ENCODE measurements at regions not wholly inside any gene's neighbourhood (a gene's known extent, or its start where the extent isn't known, plus 50 kb on each side); places are given as distances from the start of the nearest gene placed in this dataset.
"Not testable (repeated sequence)": the region's sequence is repeated elsewhere in the genome, so short reads cannot be mapped to it uniquely, and the experiment has no call there.

GRCh38 chr5:100232736-100233135 lies 302.4 kb upstream of the FAM174A start:
- no peak for DNase-seq (ENCODE audit: low read depth)

GRCh38 chr5:100188778-100189177 lies 346.4 kb upstream of the FAM174A start:
- DNase-seq (ENCODE audit: low read depth): no peak

GRCh38 chr5:100188339-100188738 lies 346.8 kb upstream of the FAM174A start:
- no peak for DNase-seq (ENCODE audit: low read depth)

- DNase-seq (ENCODE audit: low read depth): no peak
These were observed 349.0 kb upstream of the FAM174A start for GRCh38 chr5:100186181-100186580.

GRCh38 chr5:100182402-100182801 lies 352.8 kb upstream of the FAM174A start:
- no peak for DNase-seq (ENCODE audit: low read depth)

- no peak for DNase-seq (ENCODE audit: low read depth)
These were observed 359.8 kb upstream of the FAM174A start for GRCh38 chr5:100175346-100175745.

GRCh38 chr5:100165309-100165708 lies 369.9 kb upstream of the FAM174A start:
- no peak for DNase-seq (ENCODE audit: low read depth)

GRCh38 chr5:100161868-100162267 lies 373.3 kb upstream of the FAM174A start:
- no peak for DNase-seq (ENCODE audit: low read depth)

GRCh38 chr5:100157066-100157465 lies 378.1 kb upstream of the FAM174A start:
- DNase-seq (ENCODE audit: low read depth): no peak

- DNase-seq (ENCODE audit: low read depth): no peak
These were observed 386.9 kb upstream of the FAM174A start for GRCh38 chr5:100148239-100148638.

- no peak for DNase-seq (ENCODE audit: low read depth)
These were observed 392.6 kb upstream of the FAM174A start for GRCh38 chr5:100142607-100143006.

GRCh38 chr5:100131161-100131560 lies 404.0 kb upstream of the FAM174A start:
- no peak for DNase-seq (ENCODE audit: low read depth)

- DNase-seq (ENCODE audit: low read depth): no peak
These were observed 404.9 kb upstream of the FAM174A start for GRCh38 chr5:100130307-100130706.

GRCh38 chr5:100119903-100120302 lies 415.3 kb upstream of the FAM174A start:
- no peak for DNase-seq (ENCODE audit: low read depth)

GRCh38 chr5:100110497-100110896 lies 424.7 kb upstream of the FAM174A start:
- no peak for DNase-seq (ENCODE audit: low read depth)

- no peak for DNase-seq (ENCODE audit: low read depth)
These were observed 426.3 kb upstream of the FAM174A start for GRCh38 chr5:100108883-100109282.

GRCh38 chr5:100103592-100104119 lies 431.5 kb upstream of the FAM174A start:
- not testable (repeated sequence) for DNase-seq (ENCODE audit: low read depth)

GRCh38 chr5:100101466-100101865 lies 433.7 kb upstream of the FAM174A start:
- DNase-seq (ENCODE audit: low read depth): not testable (repeated sequence)

- not testable (repeated sequence) for DNase-seq (ENCODE audit: low read depth)
These were observed 438.8 kb upstream of the FAM174A start for GRCh38 chr5:100096328-100096727.

GRCh38 chr5:100080703-100081102 lies 454.5 kb upstream of the FAM174A start:
- DNase-seq (ENCODE audit: low read depth): not testable (repeated sequence)

- not testable (repeated sequence) for DNase-seq (ENCODE audit: low read depth)
These were observed 456.0 kb upstream of the FAM174A start for GRCh38 chr5:100079163-100079562.

- DNase-seq (ENCODE audit: low read depth): not testable (repeated sequence)
These were observed 469.2 kb upstream of the FAM174A start for GRCh38 chr5:100066020-100066419.

GRCh38 chr5:100043475-100043874 lies 491.7 kb upstream of the FAM174A start:
- DNase-seq (ENCODE audit: low read depth): no peak

- no peak for DNase-seq (ENCODE audit: low read depth)
These were observed 508.6 kb upstream of the FAM174A start for GRCh38 chr5:100026606-100027005.

GRCh38 chr5:100023536-100023935 lies 511.6 kb upstream of the FAM174A start:
- no peak for DNase-seq (ENCODE audit: low read depth)
